ENCODE measurements at regions not wholly inside any gene's neighbourhood (a gene's known extent, or its start where the extent isn't known, plus 50 kb on each side); places are given as distances from the start of the nearest gene placed in this dataset.
"Not testable (repeated sequence)": the region's sequence is repeated elsewhere in the genome, so short reads cannot be mapped to it uniquely, and the experiment has no call there.

GRCh38 chr21:16113052-16113715 lies 383.4 kb downstream of the USP25 start:
- no peak for DNase-seq (ENCODE audit: low read depth in 4 of 4, low spot score in 3 of 4)

GRCh38 chr21:16115461-16115860 lies 385.7 kb downstream of the USP25 start:
- DNase-seq (ENCODE audit: low read depth in 4 of 4, low spot score in 3 of 4) = no peak

GRCh38 chr21:16116069-16116468 lies 386.3 kb downstream of the USP25 start:
- DNase-seq (ENCODE audit: low read depth in 4 of 4, low spot score in 3 of 4) = no peak

- no peak for DNase-seq (ENCODE audit: low read depth in 4 of 4, low spot score in 3 of 4)
Measured at GRCh38 chr21:16116798-16117197, 387.0 kb downstream of the USP25 start.

- no peak for DNase-seq (ENCODE audit: low read depth in 4 of 4, low spot score in 3 of 4)
Measured at GRCh38 chr21:16117331-16117730, 387.5 kb downstream of the USP25 start.

- no peak for DNase-seq (ENCODE audit: low read depth in 4 of 4, low spot score in 3 of 4)
Measured at GRCh38 chr21:16117851-16118590, 388.2 kb downstream of the USP25 start.

GRCh38 chr21:16124378-16125138 lies 394.8 kb downstream of the USP25 start:
- DNase-seq (ENCODE audit: low read depth in 4 of 4, low spot score in 3 of 4) = peak in 2 of 4 donors; percentile 19

GRCh38 chr21:16125274-16125673 lies 395.5 kb downstream of the USP25 start:
- no peak for DNase-seq (ENCODE audit: low read depth in 4 of 4, low spot score in 3 of 4)

- DNase-seq (ENCODE audit: low read depth in 4 of 4, low spot score in 3 of 4) = not testable (repeated sequence)
Measured at GRCh38 chr21:16132453-16132852, 402.7 kb downstream of the USP25 start.

- DNase-seq (ENCODE audit: low read depth in 4 of 4, low spot score in 3 of 4) = no peak
Measured at GRCh38 chr21:16133248-16133647, 403.5 kb downstream of the USP25 start.

- no peak for DNase-seq (ENCODE audit: low read depth in 4 of 4, low spot score in 3 of 4)
Measured at GRCh38 chr21:16134134-16134533, 404.4 kb downstream of the USP25 start.

- DNase-seq (ENCODE audit: low read depth in 4 of 4, low spot score in 3 of 4) = no peak
Measured at GRCh38 chr21:16137106-16137505, 407.3 kb downstream of the USP25 start.

GRCh38 chr21:16145052-16145451 lies 415.3 kb downstream of the USP25 start:
- DNase-seq (ENCODE audit: low read depth in 4 of 4, low spot score in 3 of 4) = no peak

- no peak for DNase-seq (ENCODE audit: low read depth in 4 of 4, low spot score in 3 of 4)
Measured at GRCh38 chr21:16145479-16145878, 415.7 kb downstream of the USP25 start.

GRCh38 chr21:16154321-16154720 lies 424.5 kb downstream of the USP25 start:
- DNase-seq (ENCODE audit: low read depth in 4 of 4, low spot score in 3 of 4) = no peak

GRCh38 chr21:16154951-16155635 lies 425.3 kb downstream of the USP25 start:
- DNase-seq (ENCODE audit: low read depth in 4 of 4, low spot score in 3 of 4) = no peak

GRCh38 chr21:16156841-16157489 lies 427.2 kb downstream of the USP25 start:
- DNase-seq (ENCODE audit: low read depth in 4 of 4, low spot score in 3 of 4) = no peak

- no peak for DNase-seq (ENCODE audit: low read depth in 4 of 4, low spot score in 3 of 4)
Measured at GRCh38 chr21:16159213-16159970, 429.6 kb downstream of the USP25 start.

- no peak for DNase-seq (ENCODE audit: low read depth in 4 of 4, low spot score in 3 of 4)
Measured at GRCh38 chr21:16159971-16160350, 430.2 kb downstream of the USP25 start.

- DNase-seq (ENCODE audit: low read depth in 4 of 4, low spot score in 3 of 4) = no peak
Measured at GRCh38 chr21:16162953-16163352, 433.2 kb downstream of the USP25 start.

Data from left renal pelvis (tissue), 4 donors.